GM23338 (cell line): ENCODE measurements at regions not wholly inside any gene's neighbourhood (a gene's known extent, or its start where the extent isn't known, plus 50 kb on each side); places are given as distances from the start of the nearest gene placed in this dataset.

Experiments used
- CREB1 ChIP-seq: fragments of 250-450 bp; sonication (Bioruptor Pico); IDR thresholded peaks from 2 replicates; pipeline ENCODE4 v1.5.0; 2020; ENCODE audit warnings: low read depth, mild to moderate bottlenecking, moderate library complexity
- CTCF ChIP-seq, 2 experiments: fragments of 200-600 bp in 1 of 2; sonication (generic) in 1 of 2; conservative IDR thresholded peaks; 2 replicates each; pipeline versions ENCODE4 v1.5.1 to v1.6.1; 2016 to 2017; ENCODE audit warnings: antibody characterized with exemption in 2 of 2, low read depth in 2 of 2, mild to moderate bottlenecking in 2 of 2, moderate library complexity in 1 of 2
- ETS1 ChIP-seq: IDR thresholded peaks from 2 replicates; pipeline ENCODE4 v1.6.1; 2016; ENCODE audit warnings: antibody characterized with exemption
- EZH2 ChIP-seq: fragments of 200-600 bp; sonication (generic); IDR thresholded peaks from one replicate; pipeline ENCODE4 v1.8.0; 2017; ENCODE audit warnings: antibody characterized with exemption, mild to moderate bottlenecking, low read depth; ENCODE audit not compliant: unreplicated experiment
- EZH2phosphoT487 ChIP-seq: fragments of 200-600 bp; sonication (generic); IDR thresholded peaks from one replicate; pipeline ENCODE4 v1.8.1; 2018; ENCODE audit warnings: antibody characterized with exemption; ENCODE audit not compliant: unreplicated experiment
- JUNB ChIP-seq: IDR thresholded peaks from one replicate; pipeline ENCODE4 v1.6.1; 2016; ENCODE audit warnings: antibody characterized with exemption; ENCODE audit not compliant: unreplicated experiment
- NANOG ChIP-seq: IDR thresholded peaks from 2 replicates; pipeline ENCODE4 v1.6.1; 2016; ENCODE audit warnings: antibody characterized with exemption, borderline replicate concordance
- POLR2AphosphoS5 ChIP-seq: IDR thresholded peaks from 2 replicates; pipeline ENCODE4 v1.6.1; 2016; ENCODE audit warnings: antibody characterized with exemption, low read depth
- REST ChIP-seq: IDR thresholded peaks from one replicate; pipeline ENCODE4 v1.6.1; 2018; ENCODE audit warnings: antibody characterized with exemption; ENCODE audit not compliant: unreplicated experiment
- STAT1 ChIP-seq: IDR thresholded peaks from one replicate; pipeline ENCODE4 v1.6.1; 2016; ENCODE audit warnings: antibody characterized with exemption; ENCODE audit not compliant: unreplicated experiment
- ZNF114 ChIP-seq: fragments of 250-450 bp; sonication (Bioruptor Pico); IDR thresholded peaks from 2 replicates; pipeline ENCODE4 v1.5.0; 2020; ENCODE audit warnings: mild to moderate bottlenecking, moderate library complexity

GRCh38 chr3:5579946-5580345 is 392.4 kb downstream of the EDEM1 start:
- TF ChIP-seq CTCF (conservative IDR thresholded peaks at IDR 0.05; ENCODE audit: low read depth in 2 of 2) (no peak), POLR2AphosphoS5 (no peak), EZH2 (no peak), REST (no peak), ETS1 (no peak), NANOG (no peak), EZH2phosphoT487 (no peak), ZNF114 (CRISPR knock-in tag) (no peak), CREB1 (CRISPR knock-in tag) (no peak), JUNB (no peak), STAT1 (no peak)
